OCI-LY7 (cell line): ENCODE measurements at regions not wholly inside any gene's neighbourhood (a gene's known extent, or its start where the extent isn't known, plus 50 kb on each side); places are given as distances from the start of the nearest gene placed in this dataset.

Source experiments
- BruUV-seq: library from RNA; stranded (reverse); fragments of 400-500 nt; replicated peaks from 2 replicates; lab custom pipeline; 2021; lab: Mats Ljungman, UMichigan
- CTCF ChIA-PET: fragments of 300-600 bp; sonication (Branson Sonifier 250); formaldehyde crosslinking; loops from one replicate; lab custom pipeline; 2022; ENCODE audit warnings: antibody characterized with exemption; ENCODE audit not compliant: unreplicated experiment; lab: Charles Lee
- POLR2A ChIA-PET: fragments of 300-600 bp; sonication (Branson Sonifier 250); formaldehyde crosslinking; loops from one replicate; lab custom pipeline; 2022; ENCODE audit warnings: antibody characterized with exemption; lab: Charles Lee
- DNase-seq: peaks from one replicate; pipeline ENCODE4 v3.0.0-alpha.2; 2015; ENCODE audit warnings: low spot score
- H2AFZ ChIP-seq: fragments of 200-600 bp; sonication (generic), shearing (Covaris generic); 2 replicates; pipeline ENCODE4 v1.6.1; 2014; ENCODE audit warnings: mild to moderate bottlenecking, antibody characterized with exemption, low read length, moderate library complexity
- H3K27ac ChIP-seq: fragments of 200-600 bp; sonication (generic); 2 replicates; pipeline ENCODE4 v1.5.1; 2014; ENCODE audit warnings: mixed run types, low read depth, mild to moderate bottlenecking, moderate library complexity, low read length, inconsistent platforms; ENCODE audit not compliant: poor library complexity, severe bottlenecking
- H3K36me3 ChIP-seq: fragments of 200-600 bp; sonication (generic); 2 replicates; pipeline ENCODE4 v1.6.1; 2014; ENCODE audit warnings: mild to moderate bottlenecking, antibody characterized with exemption, low read length, moderate library complexity, mixed read lengths; ENCODE audit not compliant: insufficient read depth
- H3K4me1 ChIP-seq: fragments of 200-600 bp; sonication (generic); 2 replicates; pipeline ENCODE4 v1.5.1; 2014; ENCODE audit warnings: mild to moderate bottlenecking, low read length; ENCODE audit not compliant: insufficient read depth, poor library complexity, severe bottlenecking
- H3K4me2 ChIP-seq: fragments of 200-600 bp; sonication (generic); 2 replicates; pipeline ENCODE4 v1.6.1; 2014; ENCODE audit warnings: mild to moderate bottlenecking, low read length
- H3K4me3 ChIP-seq: fragments of 200-600 bp; sonication (generic); 2 replicates; pipeline ENCODE4 v1.5.1; 2014; ENCODE audit warnings: mild to moderate bottlenecking, low read depth, low read length; ENCODE audit not compliant: poor library complexity, severe bottlenecking
- H3K79me2 ChIP-seq: fragments of 200-600 bp; sonication (generic); 2 replicates; pipeline ENCODE4 v1.6.1; 2016; ENCODE audit warnings: low read depth, mild to moderate bottlenecking, low read length, moderate library complexity, mixed read lengths; ENCODE audit not compliant: insufficient read depth
- H3K9me2 ChIP-seq: fragments of 200-600 bp; sonication (generic); 2 replicates; pipeline ENCODE4 v1.6.1; 2016; ENCODE audit warnings: mild to moderate bottlenecking, low read length, mixed read lengths; ENCODE audit not compliant: insufficient read depth
- H3K9me3 ChIP-seq: fragments of 200-600 bp; sonication (generic); 2 replicates; pipeline ENCODE4 v1.6.1; 2014; ENCODE audit warnings: mild to moderate bottlenecking, mixed run types, low read length, mixed read lengths
- H4K20me1 ChIP-seq: fragments of 200-600 bp; sonication (generic); 2 replicates; pipeline ENCODE4 v1.6.1; 2014; ENCODE audit warnings: mild to moderate bottlenecking, antibody characterized with exemption, low read length, moderate library complexity, mixed read lengths; ENCODE audit not compliant: insufficient read depth
- EZH2phosphoT487 ChIP-seq: fragments of 200-600 bp; sonication (generic); IDR thresholded peaks from 2 replicates; pipeline ENCODE4 v1.6.1; 2018; ENCODE audit warnings: low read depth, borderline replicate concordance, mild to moderate bottlenecking, mixed run types, antibody characterized with exemption, low read length, moderate library complexity, mixed read lengths
- intact Hi-C: fragments of 100-400 bp; cut with micrococcal nuclease; formaldehyde crosslinking; loops from one replicate; pipeline ENCODE4 v1.10.0; 2022; ENCODE audit not compliant: unreplicated experiment
- TF ChIP-seq, protein P1 (sequence below): fragments of 200-600 bp; sonication (generic); conservative IDR thresholded peaks from 2 replicates; pipeline ENCODE4 v1.5.1; 2014; ENCODE audit warnings: mild to moderate bottlenecking, antibody characterized with exemption, low read length, moderate library complexity, mixed read lengths

DNA sequence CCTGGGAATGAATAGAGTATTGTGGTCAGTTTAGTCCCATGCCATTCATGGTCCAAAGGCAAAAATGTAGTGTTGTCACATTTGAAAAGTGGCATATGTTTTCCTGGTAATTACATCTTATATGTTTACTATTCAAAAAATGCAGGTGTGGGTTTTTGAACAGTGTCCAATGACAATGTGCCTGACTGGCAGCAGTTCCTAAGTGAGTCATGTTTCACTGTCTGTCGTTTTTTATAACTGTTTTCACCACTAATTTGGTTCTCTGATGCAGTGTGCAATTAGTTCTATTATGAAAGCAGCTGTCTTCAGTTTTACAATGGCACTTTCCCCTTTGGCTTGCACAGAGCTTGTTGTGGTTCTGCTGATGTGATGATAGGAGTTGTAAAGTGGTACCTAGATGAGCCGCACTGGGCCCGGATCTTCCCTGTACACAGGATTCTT, 162.3 kb downstream of the SEM1 start:
- intact Hi-C loops = no loop called here
- H2AFZ ChIP-seq = no peak overlapping the region
- no peaks in the 10 kb centered on the region for H3K9me3 ChIP-seq
- no peak overlapping the region for H3K4me3 ChIP-seq
- H3K4me1 ChIP-seq = no peaks in the 10 kb centered on the region
- no peaks in the 10 kb centered on the region for H4K20me1 ChIP-seq
- no peaks in the 10 kb centered on the region for H3K79me2 ChIP-seq
- no peak overlapping the region for H3K4me2 ChIP-seq
- no peak for DNase-seq
- POLR2A ChIA-PET = no interaction called here
- no peaks in the 10 kb centered on the region for H3K36me3 ChIP-seq
- H3K9me2 ChIP-seq = no peaks in the 10 kb centered on the region
- H3K27ac ChIP-seq = no peak overlapping the region
- TF ChIP-seq EZH2phosphoT487 = no peak
- TF ChIP-seq, protein P1, sequence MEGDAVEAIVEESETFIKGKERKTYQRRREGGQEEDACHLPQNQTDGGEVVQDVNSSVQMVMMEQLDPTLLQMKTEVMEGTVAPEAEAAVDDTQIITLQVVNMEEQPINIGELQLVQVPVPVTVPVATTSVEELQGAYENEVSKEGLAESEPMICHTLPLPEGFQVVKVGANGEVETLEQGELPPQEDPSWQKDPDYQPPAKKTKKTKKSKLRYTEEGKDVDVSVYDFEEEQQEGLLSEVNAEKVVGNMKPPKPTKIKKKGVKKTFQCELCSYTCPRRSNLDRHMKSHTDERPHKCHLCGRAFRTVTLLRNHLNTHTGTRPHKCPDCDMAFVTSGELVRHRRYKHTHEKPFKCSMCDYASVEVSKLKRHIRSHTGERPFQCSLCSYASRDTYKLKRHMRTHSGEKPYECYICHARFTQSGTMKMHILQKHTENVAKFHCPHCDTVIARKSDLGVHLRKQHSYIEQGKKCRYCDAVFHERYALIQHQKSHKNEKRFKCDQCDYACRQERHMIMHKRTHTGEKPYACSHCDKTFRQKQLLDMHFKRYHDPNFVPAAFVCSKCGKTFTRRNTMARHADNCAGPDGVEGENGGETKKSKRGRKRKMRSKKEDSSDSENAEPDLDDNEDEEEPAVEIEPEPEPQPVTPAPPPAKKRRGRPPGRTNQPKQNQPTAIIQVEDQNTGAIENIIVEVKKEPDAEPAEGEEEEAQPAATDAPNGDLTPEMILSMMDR = no peak
- no TSS peak for BruUV-seq
- CTCF ChIA-PET = no interaction called here

DNA sequence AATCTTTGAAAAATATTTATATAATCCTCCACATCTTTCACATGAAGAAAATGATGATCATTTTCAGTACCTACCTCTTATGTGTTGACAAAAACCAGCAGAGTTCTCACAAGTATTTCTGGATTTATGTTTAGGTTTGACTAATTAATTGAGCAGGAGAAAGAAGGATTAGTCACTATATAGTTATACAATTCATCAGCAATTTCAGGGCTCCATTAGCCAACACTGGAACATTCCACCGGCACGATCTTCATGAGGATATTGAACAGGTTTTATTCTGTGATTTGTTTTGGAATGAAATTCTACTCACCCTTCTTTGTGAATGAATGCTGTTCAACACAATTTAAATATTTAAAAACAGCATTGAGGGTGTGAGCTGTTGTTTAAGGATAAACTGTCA, 163.2 kb downstream of the SEM1 start:
- H2AFZ ChIP-seq = no peak overlapping the region
- no peaks in the 10 kb centered on the region for H3K9me2 ChIP-seq
- no peak overlapping the region for H3K4me3 ChIP-seq
- H3K27ac ChIP-seq = no peak overlapping the region
- DNase-seq = no peak
- no peaks in the 10 kb centered on the region for H3K9me3 ChIP-seq
- ChIA-PET CTCF (no interaction called here), POLR2A (no interaction called here)
- no peaks in the 10 kb centered on the region for H3K4me1 ChIP-seq
- no peaks in the 10 kb centered on the region for H3K36me3 ChIP-seq
- TF ChIP-seq, protein P1 = no peak
- TF ChIP-seq EZH2phosphoT487 = no peak
- H3K79me2 ChIP-seq = no peaks in the 10 kb centered on the region
- intact Hi-C loops = no loop called here
- no peak overlapping the region for H3K4me2 ChIP-seq
- BruUV-seq = no TSS peak
- no peaks in the 10 kb centered on the region for H4K20me1 ChIP-seq

DNA sequence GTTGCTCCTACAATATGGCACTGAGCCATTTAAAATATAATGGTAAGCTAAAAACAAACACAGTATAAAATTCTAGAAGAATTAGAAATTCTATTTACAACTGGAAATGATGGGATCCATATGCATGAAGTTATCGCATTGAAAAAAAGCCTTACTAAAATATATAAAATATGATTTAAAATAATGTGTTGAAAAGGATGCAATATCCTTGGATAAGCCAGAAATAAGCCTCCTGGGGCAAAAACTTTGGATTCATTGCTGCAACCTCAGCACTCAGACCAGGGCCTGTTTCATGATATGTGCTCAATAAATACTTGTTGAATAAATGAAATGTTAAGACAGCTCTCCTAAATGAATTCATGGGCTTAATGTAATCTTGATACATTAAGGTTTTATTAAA, 170.2 kb downstream of the SEM1 start:
- no peaks in the 10 kb centered on the region for H3K9me3 ChIP-seq
- no peak overlapping the region for H2AFZ ChIP-seq
- H3K4me1 ChIP-seq = no peaks in the 10 kb centered on the region
- intact Hi-C loops = no loop called here
- H4K20me1 ChIP-seq = no peaks in the 10 kb centered on the region
- TF ChIP-seq, protein P1 = no peak
- TF ChIP-seq EZH2phosphoT487 = no peak
- H3K27ac ChIP-seq = no peak overlapping the region
- no peaks in the 10 kb centered on the region for H3K9me2 ChIP-seq
- DNase-seq = no peak
- POLR2A ChIA-PET = no interaction called here
- no peak overlapping the region for H3K4me2 ChIP-seq
- H3K4me3 ChIP-seq = no peak overlapping the region
- CTCF ChIA-PET = no interaction called here
- no peaks in the 10 kb centered on the region for H3K79me2 ChIP-seq
- H3K36me3 ChIP-seq = no peaks in the 10 kb centered on the region
- no TSS peak for BruUV-seq
